GM23248 (cell line): ENCODE measurements at regions not wholly inside any gene's neighbourhood (a gene's known extent, or its start where the extent isn't known, plus 50 kb on each side); places are given as distances from the start of the nearest gene placed in this dataset.

Experiments
- EZH2 ChIP-seq: fragments of 200-600 bp; sonication (generic); IDR thresholded peaks from 2 replicates; pipeline ENCODE4 v1.6.1; 2018; ENCODE audit warnings: antibody characterized with exemption, mild to moderate bottlenecking; ENCODE audit not compliant: insufficient read depth, poor library complexity, severe bottlenecking
- EZH2phosphoT487 ChIP-seq: fragments of 200-600 bp; sonication (generic); IDR thresholded peaks from 2 replicates; pipeline ENCODE4 v1.6.1; 2018; ENCODE audit warnings: antibody characterized with exemption, moderate library complexity, mild to moderate bottlenecking, low read depth; ENCODE audit not compliant: insufficient read depth

GRCh38 chr2:191543708-191544107 lies 134.2 kb upstream of the NABP1 start:
- TF ChIP-seq EZH2phosphoT487, result no peak
- no peak for TF ChIP-seq EZH2
